CD4-positive, CD25-positive, alpha-beta regulatory T cell (primary cell): ENCODE measurements at regions not wholly inside any gene's neighbourhood (a gene's known extent, or its start where the extent isn't known, plus 50 kb on each side); places are given as distances from the start of the nearest gene placed in this dataset.

Experiments
- ATAC-seq, 2 donors: fragments of 150-1000 bp; cut with Tn5 transposase; one replicate each; pipeline ENCODE4 v1.10.0; 2021; ENCODE audit warnings: low read depth in 2 of 2, moderate number of reproducible peaks in 2 of 2, moderate library complexity in 1 of 2
- DNase-seq, 3 donors: peaks; one replicate each; pipeline versions ENCODE4 v3.0.0 to v3.0.0-alpha.2; 2012 to 2022; ENCODE audit warnings: mixed read lengths in 1 of 3
- H3K27ac ChIP-seq: one replicate; pipeline ENCODE4 v1.7.0; 2013; ENCODE audit warnings: mild to moderate bottlenecking, low read length; ENCODE audit not compliant: insufficient read depth, poor library complexity, severe bottlenecking
- H3K27me3 ChIP-seq: one replicate; pipeline ENCODE4 v1.7.0; 2013; ENCODE audit warnings: low read length; ENCODE audit not compliant: control insufficient read depth, insufficient read depth
- H3K36me3 ChIP-seq: one replicate; pipeline ENCODE4 v1.7.0; 2013; ENCODE audit warnings: mild to moderate bottlenecking, low read length, moderate library complexity; ENCODE audit not compliant: control insufficient read depth, insufficient read depth
- H3K4me1 ChIP-seq: 2 replicates; pipeline ENCODE4 v1.7.0; 2013; ENCODE audit warnings: mild to moderate bottlenecking, low read length; ENCODE audit not compliant: insufficient read depth, control insufficient read depth, poor library complexity, severe bottlenecking
- H3K4me3 ChIP-seq: one replicate; pipeline ENCODE4 v1.7.0; 2013; ENCODE audit warnings: low read depth, mild to moderate bottlenecking, low read length, moderate library complexity
- H3K9me3 ChIP-seq, 2 experiments: 1 replicate in 1 of 2; 2 replicates in 1 of 2; pipeline ENCODE4 v1.7.0; 2013; ENCODE audit warnings: low read length in 2 of 2, mild to moderate bottlenecking in 1 of 2, moderate library complexity in 1 of 2; ENCODE audit not compliant: control insufficient read depth in 2 of 2
- H3K27ac Mint-ChIP-seq, 3 donors: one replicate each; pipeline ENCODE4 v1.8.0; 2020 to 2022; ENCODE audit warnings: mild to moderate bottlenecking in 3 of 3, mixed read lengths in 3 of 3, moderate library complexity in 2 of 3
- H3K27me3 Mint-ChIP-seq: one replicate; pipeline ENCODE4 v1.8.0; 2022; ENCODE audit warnings: mild to moderate bottlenecking, mixed read lengths
- H3K36me3 Mint-ChIP-seq: one replicate; pipeline ENCODE4 v1.8.0; 2020; ENCODE audit warnings: mixed read lengths
- H3K4me1 Mint-ChIP-seq, 4 donors: one replicate each; pipeline ENCODE4 v1.8.0; 2020 to 2022; ENCODE audit warnings: mixed read lengths in 4 of 4, mild to moderate bottlenecking in 1 of 4
- H3K4me3 Mint-ChIP-seq, 4 donors: one replicate each; pipeline ENCODE4 v1.8.0; 2020 to 2022; ENCODE audit warnings: mild to moderate bottlenecking in 4 of 4, mixed read lengths in 4 of 4, moderate library complexity in 3 of 4
- H3K9me3 Mint-ChIP-seq, 7 donors: one replicate each; pipeline ENCODE4 v1.8.0; 2020 to 2022; ENCODE audit warnings: mixed read lengths in 7 of 7, mild to moderate bottlenecking in 3 of 7, moderate library complexity in 2 of 7

GRCh38 chr6:71206089-71206488, 82.5 kb upstream of the OGFRL1 start:
- H3K4me3 ChIP-seq = no peak overlapping the region
- no peak for ATAC-seq
- H3K4me1 Mint-ChIP-seq = no peaks in the 10 kb centered on the region

GRCh38 chr6:71209206-71209605, 79.4 kb upstream of the OGFRL1 start:
- H3K27me3 ChIP-seq = peaks cover 2% of the 10 kb centered on the region
- DNase-seq = no peak
- Mint-ChIP-seq H3K27me3 (peaks cover 4% of the 10 kb centered on the region), H3K4me3 (no peak overlapping the region), H3K4me1 (no peaks in the 10 kb centered on the region), H3K9me3 (peaks cover 0 to 1% (median 0%) of the 10 kb centered on the region in 7 donors), H3K27ac (no peak overlapping the region), H3K36me3 (no peaks in the 10 kb centered on the region)
- no peak overlapping the region for H3K4me3 ChIP-seq
- no peaks in the 10 kb centered on the region for H3K9me3 ChIP-seq
- no peaks in the 10 kb centered on the region for H3K4me1 ChIP-seq
- H3K36me3 ChIP-seq = no peaks in the 10 kb centered on the region
- ATAC-seq = no peak
- H3K27ac ChIP-seq = no peak overlapping the region

More at GRCh38 chr6:71206089-71206488, 82.5 kb upstream of the OGFRL1 start:
- Histone ChIP-seq H3K4me1 (no peaks in the 10 kb centered on the region), H3K9me3 (no peaks in the 10 kb centered on the region), H3K27me3 (peaks cover 2% of the 10 kb centered on the region), H3K36me3 (no peaks in the 10 kb centered on the region), H3K27ac (no peak overlapping the region)
- Mint-ChIP-seq H3K27ac (no peak overlapping the region), H3K36me3 (no peaks in the 10 kb centered on the region), H3K4me3 (no peak overlapping the region), H3K9me3 (no peaks in the 10 kb centered on the region), H3K27me3 (peaks cover 4% of the 10 kb centered on the region)
- DNase-seq = no peak

GRCh38 chr6:71209626-71210025, 79.0 kb upstream of the OGFRL1 start:
- Histone ChIP-seq H3K27ac (no peak overlapping the region), H3K9me3 (no peaks in the 10 kb centered on the region), H3K27me3 (peaks cover 2% of the 10 kb centered on the region), H3K4me1 (no peaks in the 10 kb centered on the region), H3K36me3 (no peaks in the 10 kb centered on the region), H3K4me3 (no peak overlapping the region)
- Mint-ChIP-seq H3K36me3 (no peaks in the 10 kb centered on the region), H3K9me3 (peaks cover 0 to 1% (median 0%) of the 10 kb centered on the region in 7 donors), H3K4me3 (no peak overlapping the region), H3K27ac (no peak overlapping the region), H3K27me3 (peaks cover 4% of the 10 kb centered on the region), H3K4me1 (no peaks in the 10 kb centered on the region)
- ATAC-seq (no peak), DNase-seq (no peak)

- H3K27ac Mint-ChIP-seq = no peak overlapping the region
Measured at GRCh38 chr6:71211799-71212198, 76.8 kb upstream of the OGFRL1 start.

GRCh38 chr6:71220466-71220865, 68.1 kb upstream of the OGFRL1 start:
- no peaks in the 10 kb centered on the region for H3K27me3 ChIP-seq
- H3K27ac ChIP-seq = no peak overlapping the region
- H3K36me3 ChIP-seq = no peaks in the 10 kb centered on the region
- Mint-ChIP-seq H3K4me3 (no peak overlapping the region), H3K27ac (no peak overlapping the region), H3K4me1 (no peaks in the 10 kb centered on the region), H3K9me3 (no peaks in the 10 kb centered on the region), H3K27me3 (no peaks in the 10 kb centered on the region), H3K36me3 (no peaks in the 10 kb centered on the region)
- H3K4me3 ChIP-seq = no peak overlapping the region
- ATAC-seq (no peak), DNase-seq (no peak)
- no peaks in the 10 kb centered on the region for H3K4me1 ChIP-seq
- no peaks in the 10 kb centered on the region for H3K9me3 ChIP-seq

More at GRCh38 chr6:71211799-71212198, 76.8 kb upstream of the OGFRL1 start:
- no peak overlapping the region for H3K4me3 ChIP-seq
- no peaks in the 10 kb centered on the region for H3K4me1 ChIP-seq
- H3K27ac ChIP-seq = no peak overlapping the region
- ATAC-seq (no peak), DNase-seq (no peak)
- H3K4me3 Mint-ChIP-seq = no peak overlapping the region
- no peaks in the 10 kb centered on the region for H3K27me3 Mint-ChIP-seq
- H3K4me1 Mint-ChIP-seq = no peaks in the 10 kb centered on the region
- peaks cover 2% of the 10 kb centered on the region for H3K27me3 ChIP-seq
- H3K9me3 Mint-ChIP-seq = peaks cover 0 to 1% (median 0%) of the 10 kb centered on the region in 7 donors
- no peaks in the 10 kb centered on the region for H3K9me3 ChIP-seq
- H3K36me3 ChIP-seq = no peaks in the 10 kb centered on the region
- no peaks in the 10 kb centered on the region for H3K36me3 Mint-ChIP-seq

- H3K27me3 Mint-ChIP-seq = no peaks in the 10 kb centered on the region
- no peak for ATAC-seq
- no peaks in the 10 kb centered on the region for H3K4me1 ChIP-seq
- H3K36me3 Mint-ChIP-seq = no peaks in the 10 kb centered on the region
- H3K27me3 ChIP-seq = no peaks in the 10 kb centered on the region
- DNase-seq = no peak
- H3K27ac Mint-ChIP-seq = no peak overlapping the region
- no peaks in the 10 kb centered on the region for H3K4me1 Mint-ChIP-seq
- H3K4me3 Mint-ChIP-seq = no peak overlapping the region
- H3K9me3 Mint-ChIP-seq = peaks cover 0 to 4% (median 0%) of the 10 kb centered on the region in 7 donors
- no peak overlapping the region for H3K27ac ChIP-seq
- H3K4me3 ChIP-seq = no peak overlapping the region
- no peaks in the 10 kb centered on the region for H3K36me3 ChIP-seq
- no peaks in the 10 kb centered on the region for H3K9me3 ChIP-seq
Measured at GRCh38 chr6:71222671-71223070, 65.9 kb upstream of the OGFRL1 start.

GRCh38 chr6:71224011-71224410, 64.6 kb upstream of the OGFRL1 start:
- Histone ChIP-seq H3K4me3 (no peak overlapping the region), H3K36me3 (no peaks in the 10 kb centered on the region), H3K9me3 (no peaks in the 10 kb centered on the region), H3K27ac (no peak overlapping the region), H3K4me1 (peaks cover 3% of the 10 kb centered on the region), H3K27me3 (no peaks in the 10 kb centered on the region)
- Mint-ChIP-seq H3K9me3 (peaks cover 0 to 4% (median 0%) of the 10 kb centered on the region in 7 donors), H3K4me3 (no peak overlapping the region), H3K36me3 (no peaks in the 10 kb centered on the region), H3K4me1 (peaks cover 0 to 6% (median 3%) of the 10 kb centered on the region in 4 donors), H3K27me3 (no peaks in the 10 kb centered on the region), H3K27ac (no peak overlapping the region)
- ATAC-seq (no peak), DNase-seq (no peak)

DNA sequence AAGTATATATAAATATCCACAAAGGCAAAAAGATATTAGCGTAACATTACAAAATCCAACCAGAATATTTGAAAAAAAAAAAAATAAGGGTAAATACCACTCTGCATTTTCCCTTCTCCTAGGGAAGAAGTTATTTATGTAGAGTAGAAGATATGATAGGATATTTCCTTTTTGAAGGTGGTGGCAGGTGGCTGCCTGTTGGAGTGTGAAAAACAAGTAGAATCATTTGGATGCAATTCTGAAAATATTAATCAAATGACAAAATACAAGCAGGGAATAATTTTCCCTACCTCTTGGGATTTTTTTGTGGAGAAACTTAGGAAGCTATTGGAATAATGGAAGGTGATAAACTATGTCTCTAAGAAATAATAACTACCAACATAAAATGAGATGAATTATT, 62.5 kb upstream of the OGFRL1 start:
- Mint-ChIP-seq H3K27ac (no peak overlapping the region), H3K9me3 (peaks cover 0 to 4% (median 0%) of the 10 kb centered on the region in 7 donors), H3K36me3 (no peaks in the 10 kb centered on the region), H3K27me3 (no peaks in the 10 kb centered on the region), H3K4me3 (no peak overlapping the region), H3K4me1 (peaks cover 0 to 15% (median 3%) of the 10 kb centered on the region in 4 donors)
- H3K27me3 ChIP-seq = no peaks in the 10 kb centered on the region
- no peak overlapping the region for H3K27ac ChIP-seq
- no peaks in the 10 kb centered on the region for H3K9me3 ChIP-seq
- no peak for DNase-seq
- no peak overlapping the region for H3K4me3 ChIP-seq
- H3K36me3 ChIP-seq = no peaks in the 10 kb centered on the region
- ATAC-seq = no peak
- H3K4me1 ChIP-seq = peaks cover 3% of the 10 kb centered on the region
